SK-N-MC (cell line): ENCODE measurements at regions not wholly inside any gene's neighbourhood (a gene's known extent, or its start where the extent isn't known, plus 50 kb on each side); places are given as distances from the start of the nearest gene placed in this dataset.

ENCODE experiments used
- DNase-seq: peaks from one replicate; pipeline ENCODE4 v3.0.0-alpha.2; 2011; ENCODE audit warnings: low read depth, low spot score
- H3K27ac ChIP-seq: fragments of 200-600 bp; sonication (generic); 2 replicates; pipeline ENCODE4 v1.5.1; 2016; ENCODE audit warnings: mixed run types
- H3K36me3 ChIP-seq: fragments of 200-600 bp; sonication (generic); 2 replicates; pipeline ENCODE4 v1.6.1; 2017; ENCODE audit warnings: antibody characterized with exemption, low read length, mixed read lengths; ENCODE audit not compliant: insufficient read depth
- H3K4me3 ChIP-seq: fragments of 200-600 bp; sonication (generic); 2 replicates; pipeline ENCODE4 v1.5.1; 2016
- H3K9ac ChIP-seq: fragments of 200-600 bp; sonication (generic); 2 replicates; pipeline ENCODE4 v1.8.0; 2017; ENCODE audit warnings: mixed run types, mixed read lengths; ENCODE audit not compliant: insufficient read length
- H3K9me3 ChIP-seq: fragments of 200-600 bp; sonication (generic); 2 replicates; pipeline ENCODE4 v1.6.1; 2017; ENCODE audit warnings: low read depth, mild to moderate bottlenecking, antibody characterized with exemption, low read length, moderate library complexity, mixed read lengths
- EZH2 ChIP-seq: fragments of 200-600 bp; sonication (generic); IDR thresholded peaks from one replicate; pipeline ENCODE4 v1.6.1; 2017; ENCODE audit warnings: antibody characterized with exemption
- FOXP2 ChIP-seq: optimal IDR thresholded peaks from 2 replicates; pipeline ENCODE3; 2011; ENCODE audit warnings: mild to moderate bottlenecking, moderate library complexity; ENCODE audit not compliant: insufficient read depth; ENCODE audit errors: extremely low read length, control extremely low read depth
- POLR2AphosphoS5 ChIP-seq: IDR thresholded peaks from 2 replicates; pipeline ENCODE4 v1.6.1; 2012; ENCODE audit warnings: mild to moderate bottlenecking, low read depth, low read length, borderline replicate concordance

- H3K27ac ChIP-seq: no peak overlapping the region
- no peak for DNase-seq
- TF ChIP-seq FOXP2 (no peak), EZH2 (no peak), POLR2AphosphoS5 (no peak)
- H3K9ac ChIP-seq: no peak overlapping the region
- no peak overlapping the region for H3K4me3 ChIP-seq
- H3K9me3 ChIP-seq: no peaks in the 10 kb centered on the region
- H3K36me3 ChIP-seq: no peaks in the 10 kb centered on the region
Observed at GRCh38 chr2:220521551-220521950, 894.1 kb downstream of the SLC4A3 start.

GRCh38 chr2:220528180-220528675 lies 900.8 kb downstream of the SLC4A3 start:
- no peak overlapping the region for H3K27ac ChIP-seq
- no peaks in the 10 kb centered on the region for H3K36me3 ChIP-seq
- DNase-seq: no peak
- TF ChIP-seq POLR2AphosphoS5: no peak
- no peak for TF ChIP-seq FOXP2
- TF ChIP-seq EZH2: no peak
- H3K4me3 ChIP-seq: no peak overlapping the region
- no peaks in the 10 kb centered on the region for H3K9me3 ChIP-seq
- H3K9ac ChIP-seq: no peak overlapping the region

GRCh38 chr2:220531216-220531615 lies 903.8 kb downstream of the SLC4A3 start:
- TF ChIP-seq EZH2 (no peak), FOXP2 (no peak), POLR2AphosphoS5 (no peak)
- Histone ChIP-seq H3K9me3 (no peaks in the 10 kb centered on the region), H3K4me3 (no peak overlapping the region), H3K27ac (no peak overlapping the region), H3K36me3 (no peaks in the 10 kb centered on the region), H3K9ac (no peak overlapping the region)
- no peak for DNase-seq

- Histone ChIP-seq H3K36me3 (no peaks in the 10 kb centered on the region), H3K9ac (no peak overlapping the region), H3K27ac (peak overlapping the region; percentile 16; the same call in 1 of the 2 replicates), H3K9me3 (no peaks in the 10 kb centered on the region), H3K4me3 (no peak overlapping the region)
- DNase-seq: peak; percentile 34
- no peak for TF ChIP-seq EZH2
- no peak for TF ChIP-seq FOXP2
- TF ChIP-seq POLR2AphosphoS5: no peak; the same call in 1 of the 2 replicates
Observed at GRCh38 chr2:220533485-220533884, 906.1 kb downstream of the SLC4A3 start.

- TF ChIP-seq FOXP2 (no peak), POLR2AphosphoS5 (no peak), EZH2 (no peak)
- no peak for DNase-seq
- H3K9ac ChIP-seq: no peak overlapping the region
- H3K4me3 ChIP-seq: no peak overlapping the region
- H3K9me3 ChIP-seq: no peaks in the 10 kb centered on the region
- H3K27ac ChIP-seq: no peak overlapping the region
- no peaks in the 10 kb centered on the region for H3K36me3 ChIP-seq
Observed at GRCh38 chr2:220539481-220539880, 912.1 kb downstream of the SLC4A3 start.

GRCh38 chr2:220544049-220544448 lies 916.6 kb downstream of the SLC4A3 start:
- no peak for DNase-seq
- no peaks in the 10 kb centered on the region for H3K36me3 ChIP-seq
- TF ChIP-seq FOXP2 (no peak), POLR2AphosphoS5 (no peak), EZH2 (no peak)
- H3K9me3 ChIP-seq: no peaks in the 10 kb centered on the region
- no peak overlapping the region for H3K4me3 ChIP-seq
- no peak overlapping the region for H3K9ac ChIP-seq
- no peak overlapping the region for H3K27ac ChIP-seq

GRCh38 chr2:220550995-220551700 lies 923.7 kb downstream of the SLC4A3 start:
- DNase-seq: no peak
- Histone ChIP-seq H3K9me3 (no peaks in the 10 kb centered on the region), H3K27ac (no peak overlapping the region), H3K4me3 (no peak overlapping the region), H3K9ac (no peak overlapping the region), H3K36me3 (no peaks in the 10 kb centered on the region)
- no peak for TF ChIP-seq FOXP2
- TF ChIP-seq POLR2AphosphoS5: no peak
- no peak for TF ChIP-seq EZH2

- DNase-seq: no peak
- Histone ChIP-seq H3K9me3 (no peaks in the 10 kb centered on the region), H3K27ac (no peak overlapping the region), H3K4me3 (no peak overlapping the region), H3K36me3 (no peaks in the 10 kb centered on the region), H3K9ac (no peak overlapping the region)
- no peak for TF ChIP-seq EZH2
- no peak for TF ChIP-seq FOXP2
- no peak for TF ChIP-seq POLR2AphosphoS5
Observed at GRCh38 chr2:220552790-220553535, 925.5 kb downstream of the SLC4A3 start.
